K562 (cell line): ENCODE measurements at regions not wholly inside any gene's neighbourhood (a gene's known extent, or its start where the extent isn't known, plus 50 kb on each side); places are given as distances from the start of the nearest gene placed in this dataset.

Experiments
- ATAC-seq: fragments of 200-7000 bp; cut with Tn5 transposase; 3 replicates; pipeline ENCODE4 v1.9.1; 2020; ENCODE audit warnings: moderate library complexity
- BruUV-seq: library from RNA; stranded (reverse); fragments of 400-500 nt; replicated peaks from 2 replicates; lab custom pipeline; 2021; lab: Mats Ljungman, UMichigan
- CTCF ChIA-PET: fragments of 300-600 bp; formaldehyde crosslinking; extraction: SDS; loops from one replicate; lab custom pipeline; 2021; ENCODE audit warnings: low intra/inter-chr PET ratio; lab: Yijun Ruan, JAX
- POLR2A ChIA-PET: fragments of 300-600, 350-650 bp; sonication (Branson Sonifier 250); formaldehyde crosslinking; extraction: SDS; loops from one replicate; lab custom pipeline; 2021; ENCODE audit warnings: antibody characterized with exemption, inconsistent platforms; lab: Yijun Ruan, JAX
- DNase-seq, 4 experiments: peaks; one replicate each; pipeline versions ENCODE4 v3.0.0 to v3.0.0-alpha.2; 2011 to 2018; ENCODE audit warnings: low spot score in 3 of 4, mixed read lengths in 3 of 4; ENCODE audit errors: extremely low read depth in 1 of 4
- FAIRE-seq: peaks from 2 replicates; lab custom pipeline; 2011; peaks lifted over from hg19 to GRCh38; lab: Jason Lieb, UNC
- H2AFZ ChIP-seq: 2 replicates; pipeline ENCODE4 v1.6.0; 2011; ENCODE audit warnings: low read depth, low read length, control low read depth, inconsistent platforms
- H3K27ac ChIP-seq: fragments of 200-600 bp; 3 replicates; pipeline ENCODE4 v1.8.0; 2011; ENCODE audit warnings: low read depth, mild to moderate bottlenecking, control low read depth, inconsistent platforms, low read length, moderate library complexity, mixed read lengths; ENCODE audit errors: extremely low read depth
- H3K27me3 ChIP-seq, 2 experiments: fragments of 300-600 bp in 1 of 2; 2 replicates in 1 of 2; 3 replicates in 1 of 2; pipeline versions ENCODE4 v1.6.0 to v1.8.0; 2011; ENCODE audit warnings: inconsistent platforms in 2 of 2, low read length in 2 of 2, mild to moderate bottlenecking in 1 of 2, mixed read lengths in 1 of 2, moderate library complexity in 1 of 2; ENCODE audit not compliant: control insufficient read depth in 2 of 2, insufficient read depth in 2 of 2
- H3K36me3 ChIP-seq: fragments of 300-600 bp; 3 replicates; pipeline ENCODE4 v1.8.0; 2011; ENCODE audit warnings: mild to moderate bottlenecking, low read length, inconsistent platforms; ENCODE audit not compliant: control insufficient read depth, insufficient read depth
- H3K4me1 ChIP-seq, 2 experiments: fragments of 200-600 bp in 1 of 2; replicated peaks in 1 of 2; 2 replicates in 1 of 2; 3 replicates in 1 of 2; pipeline versions ENCODE4 v1.5.1 to v1.8.0; 2011; ENCODE audit warnings: inconsistent platforms in 2 of 2, low read length in 2 of 2, mild to moderate bottlenecking in 1 of 2, mixed read lengths in 1 of 2, moderate library complexity in 1 of 2; ENCODE audit not compliant: control insufficient read depth in 2 of 2, insufficient read depth in 2 of 2
- H3K4me2 ChIP-seq: 2 replicates; pipeline ENCODE4 v1.6.1; 2011; ENCODE audit warnings: low read length, control low read depth, inconsistent platforms, mixed read lengths; ENCODE audit not compliant: insufficient read depth
- H3K4me3 ChIP-seq: fragments of 200-600 bp; sonication (generic), shearing (Covaris generic); 2 replicates; pipeline ENCODE4 v1.5.1; 2016; ENCODE audit warnings: control low read depth, inconsistent platforms
- H3K79me2 ChIP-seq: fragments of 200-600 bp; 3 replicates; pipeline ENCODE4 v1.8.0; 2011; ENCODE audit warnings: low read length, inconsistent platforms; ENCODE audit not compliant: control insufficient read depth, insufficient read depth
- H3K9ac ChIP-seq, 2 experiments: 2 replicates each; pipeline versions ENCODE4 v1.6.0 to v1.6.1; 2011; ENCODE audit warnings: low read depth in 2 of 2, low read length in 2 of 2, control low read depth in 1 of 2, inconsistent platforms in 1 of 2, mild to moderate bottlenecking in 1 of 2, mixed read lengths in 1 of 2; ENCODE audit not compliant: insufficient read depth in 1 of 2
- H3K9me1 ChIP-seq: one replicate; pipeline ENCODE4 v1.6.0; 2011; ENCODE audit warnings: inconsistent platforms, mild to moderate bottlenecking, low read length, moderate library complexity; ENCODE audit not compliant: control insufficient read depth, insufficient read depth
- H3K9me3 ChIP-seq: replicated peaks from 2 replicates; pipeline ENCODE4 v1.5.1; 2011; ENCODE audit warnings: low read depth, low read length, inconsistent platforms; ENCODE audit not compliant: control insufficient read depth, insufficient read depth
- H4K20me1 ChIP-seq: replicated peaks from 2 replicates; pipeline ENCODE4 v1.6.1; 2011; ENCODE audit warnings: low read length, inconsistent platforms, mixed read lengths; ENCODE audit not compliant: control insufficient read depth, insufficient read depth
- DLX4 ChIP-seq: fragments of 250-450 bp; sonication (Bioruptor Pico); IDR thresholded peaks from 2 replicates; pipeline ENCODE4 v1.6.1; 2021; ENCODE audit warnings: mild to moderate bottlenecking
- HCFC1 ChIP-seq: IDR thresholded peaks from 2 replicates; pipeline ENCODE4 v1.6.1; 2012; ENCODE audit warnings: low read depth, low read length, improper control_type of control experiment
- IFI16 ChIP-seq: fragments of 250-450 bp; sonication (Bioruptor Pico); IDR thresholded peaks from 2 replicates; pipeline ENCODE4 v2.1.2; 2022; ENCODE audit warnings: mild to moderate bottlenecking, inconsistent platforms
- MED1 ChIP-seq: sonication (generic); formaldehyde crosslinking; IDR thresholded peaks from 2 replicates; pipeline ENCODE4 v1.8.1; 2023; ENCODE audit warnings: missing genetic modification reagents, borderline replicate concordance
- NFE2 ChIP-seq: IDR thresholded peaks from 2 replicates; pipeline ENCODE4 v1.6.1; 2014; ENCODE audit warnings: antibody characterized with exemption, low read depth
- PKNOX1 ChIP-seq: fragments of 450-650 bp; IDR thresholded peaks from 2 replicates; pipeline ENCODE4 v1.6.1; 2016
- PRDM10 ChIP-seq: fragments of 450-650 bp; IDR thresholded peaks from 2 replicates; pipeline ENCODE4 v1.6.1; 2018; ENCODE audit not compliant: partially characterized antibody
- RREB1 ChIP-seq: fragments of 250-450 bp; sonication (Bioruptor Pico); IDR thresholded peaks from 2 replicates; pipeline ENCODE4 v1.4.0; 2020
- WGBS: fragments of 100-300 bp; shearing (Covaris generic); methylation state at CpG from one replicate; pipeline ENCODE4 v1.1.6; 2016; ENCODE audit warnings: low coverage, mixed read lengths; ENCODE audit not compliant: insufficient coverage; ENCODE audit errors: missing lambda C conversion rate; 5-methylcytosine and 5-hydroxymethylcytosine counted together
- in situ Hi-C: fragments of 300-500 bp; cut with MboI; formaldehyde crosslinking; loops from 4 replicates; pipeline ENCODE4 v1.15.0; 2018; ENCODE audit warnings: inconsistent platforms, mixed read lengths
- intact Hi-C: fragments of 100-400 bp; cut with micrococcal nuclease; formaldehyde crosslinking; loops from 2 replicates; pipeline ENCODE4 v1.14.2; 2022

- no peak overlapping the region for H3K9ac ChIP-seq
- no peak for FAIRE-seq
- TF ChIP-seq HCFC1 (no peak), MED1 (CRISPR knock-in tag) (no peak), RREB1 (no peak), IFI16 (no peak), DLX4 (CRISPR knock-in tag) (no peak), NFE2 (no peak), PRDM10 (no peak), PKNOX1 (no peak)
Observed at GRCh38 chr14:101068313-101069227, 165.0 kb upstream of the RTL1 start.

More at GRCh38 chr14:101068313-101069227, 165.0 kb upstream of the RTL1 start:
- no peak overlapping the region for H3K4me3 ChIP-seq
- ChIA-PET CTCF (no interaction called here), POLR2A (no interaction called here)
- peaks cover 0 to 39% of the 10 kb centered on the region in 2 experiments; a peak in 2 of 5 replicates for H3K27me3 ChIP-seq
- no peaks in the 10 kb centered on the region for H3K36me3 ChIP-seq
- in situ Hi-C loops (no loop called here), intact Hi-C loops (no loop called here)
- H3K4me2 ChIP-seq = no peak overlapping the region
- no peaks in the 10 kb centered on the region for H3K9me1 ChIP-seq
- no peaks in the 10 kb centered on the region for H3K79me2 ChIP-seq
- H4K20me1 ChIP-seq = no peaks in the 10 kb centered on the region
- H3K4me1 ChIP-seq = peaks cover 0 to 7% of the 10 kb centered on the region in 2 experiments; a peak in 2 of 5 replicates
- 31% methylated on average over 22 of the region's 34 CpGs for WGBS
- no peak overlapping the region for H3K27ac ChIP-seq
- no peak overlapping the region for H2AFZ ChIP-seq
- H3K9me3 ChIP-seq = no peaks in the 10 kb centered on the region
- ATAC-seq (no peak), DNase-seq (no peak)
- BruUV-seq = no TSS peak
